ENCODE measurements at regions not wholly inside any gene's neighbourhood (a gene's known extent, or its start where the extent isn't known, plus 50 kb on each side); places are given as distances from the start of the nearest gene placed in this dataset.

- H3K4me1 Mint-ChIP-seq (ENCODE audit: low read depth, unreplicated experiment) = no peaks in the 10 kb centered on the region
- peaks cover 9% of the 10 kb centered on the region for H3K27me3 Mint-ChIP-seq (ENCODE audit: unreplicated experiment)
- H3K36me3 Mint-ChIP-seq (ENCODE audit: unreplicated experiment) = no peaks in the 10 kb centered on the region
- no peak overlapping the region for H3K27ac Mint-ChIP-seq (ENCODE audit: unreplicated experiment)
- TF ChIP-seq CTCF (IDR thresholded peaks at IDR 0.05; ENCODE audit: partially characterized antibody, unreplicated experiment) = no peak
- DNase-seq = no peak
- peaks cover 3% of the 10 kb centered on the region for H3K9me3 Mint-ChIP-seq (ENCODE audit: unreplicated experiment)
- H3K4me3 Mint-ChIP-seq (ENCODE audit: unreplicated experiment) = no peak overlapping the region
These were observed 106.5 kb upstream of the SLC2A1 start for GRCh38 chr1:43065191-43065590.

GRCh38 chr1:43063394-43064219, 104.9 kb upstream of the SLC2A1 start:
- H3K4me3 Mint-ChIP-seq (ENCODE audit: unreplicated experiment) = no peak overlapping the region
- H3K36me3 Mint-ChIP-seq (ENCODE audit: unreplicated experiment) = no peaks in the 10 kb centered on the region
- no peaks in the 10 kb centered on the region for H3K4me1 Mint-ChIP-seq (ENCODE audit: low read depth, unreplicated experiment)
- H3K9me3 Mint-ChIP-seq (ENCODE audit: unreplicated experiment) = peaks cover 3% of the 10 kb centered on the region
- peaks cover 9% of the 10 kb centered on the region for H3K27me3 Mint-ChIP-seq (ENCODE audit: unreplicated experiment)
- DNase-seq = no peak
- TF ChIP-seq CTCF (IDR thresholded peaks at IDR 0.05; ENCODE audit: partially characterized antibody, unreplicated experiment) = no peak
- no peak overlapping the region for H3K27ac Mint-ChIP-seq (ENCODE audit: unreplicated experiment)

- no peak for TF ChIP-seq CTCF (IDR thresholded peaks at IDR 0.05; ENCODE audit: partially characterized antibody, unreplicated experiment)
- Mint-ChIP-seq H3K27me3 (ENCODE audit: unreplicated experiment) (peaks cover 8% of the 10 kb centered on the region), H3K9me3 (ENCODE audit: unreplicated experiment) (peaks cover 7% of the 10 kb centered on the region), H3K4me3 (ENCODE audit: unreplicated experiment) (no peak overlapping the region), H3K4me1 (ENCODE audit: low read depth, unreplicated experiment) (no peaks in the 10 kb centered on the region), H3K36me3 (ENCODE audit: unreplicated experiment) (peaks cover 4% of the 10 kb centered on the region), H3K27ac (ENCODE audit: unreplicated experiment) (no peak overlapping the region)
- DNase-seq = no peak
These were observed 103.9 kb upstream of the SLC2A1 start for GRCh38 chr1:43062527-43063095.

- H3K27ac Mint-ChIP-seq (ENCODE audit: unreplicated experiment) = no peak overlapping the region
- H3K4me1 Mint-ChIP-seq (ENCODE audit: low read depth, unreplicated experiment) = no peaks in the 10 kb centered on the region
- peaks cover 3% of the 10 kb centered on the region for H3K27me3 Mint-ChIP-seq (ENCODE audit: unreplicated experiment)
- TF ChIP-seq CTCF (IDR thresholded peaks at IDR 0.05; ENCODE audit: partially characterized antibody, unreplicated experiment) = no peak
- H3K9me3 Mint-ChIP-seq (ENCODE audit: unreplicated experiment) = peaks cover 6% of the 10 kb centered on the region
- no peak for DNase-seq
- peaks cover 5% of the 10 kb centered on the region for H3K36me3 Mint-ChIP-seq (ENCODE audit: unreplicated experiment)
- H3K4me3 Mint-ChIP-seq (ENCODE audit: unreplicated experiment) = no peak overlapping the region
These were observed 103.1 kb upstream of the SLC2A1 start for GRCh38 chr1:43061757-43062156.

All from glutamatergic neuron (in vitro differentiated cells).